ENCODE measurements at regions not wholly inside any gene's neighbourhood (a gene's known extent, or its start where the extent isn't known, plus 50 kb on each side); places are given as distances from the start of the nearest gene placed in this dataset.
A peak's percentile ranks its signal among the peaks of the same experiment; 100 is the strongest.

DNA sequence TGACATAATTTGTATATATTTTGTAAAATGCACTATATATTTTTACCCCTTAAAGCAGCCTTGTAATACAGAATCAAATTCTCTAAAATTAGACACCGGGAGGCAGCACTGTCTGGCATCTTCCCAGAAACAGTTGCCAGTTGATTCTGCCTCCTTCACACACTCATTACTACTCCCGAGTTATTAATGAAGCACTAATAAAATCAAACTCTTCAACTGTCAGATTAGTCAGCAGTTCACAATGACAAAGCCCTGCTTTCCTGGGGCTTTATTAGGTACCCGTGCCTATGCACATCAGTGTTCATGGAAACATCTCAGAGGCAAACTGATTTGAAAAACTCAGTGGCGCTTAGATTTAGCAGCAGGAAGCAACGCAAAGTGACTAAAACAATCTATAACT, 103.5 kb upstream of the VEGFC start:
- TF ChIP-seq, protein P1, sequence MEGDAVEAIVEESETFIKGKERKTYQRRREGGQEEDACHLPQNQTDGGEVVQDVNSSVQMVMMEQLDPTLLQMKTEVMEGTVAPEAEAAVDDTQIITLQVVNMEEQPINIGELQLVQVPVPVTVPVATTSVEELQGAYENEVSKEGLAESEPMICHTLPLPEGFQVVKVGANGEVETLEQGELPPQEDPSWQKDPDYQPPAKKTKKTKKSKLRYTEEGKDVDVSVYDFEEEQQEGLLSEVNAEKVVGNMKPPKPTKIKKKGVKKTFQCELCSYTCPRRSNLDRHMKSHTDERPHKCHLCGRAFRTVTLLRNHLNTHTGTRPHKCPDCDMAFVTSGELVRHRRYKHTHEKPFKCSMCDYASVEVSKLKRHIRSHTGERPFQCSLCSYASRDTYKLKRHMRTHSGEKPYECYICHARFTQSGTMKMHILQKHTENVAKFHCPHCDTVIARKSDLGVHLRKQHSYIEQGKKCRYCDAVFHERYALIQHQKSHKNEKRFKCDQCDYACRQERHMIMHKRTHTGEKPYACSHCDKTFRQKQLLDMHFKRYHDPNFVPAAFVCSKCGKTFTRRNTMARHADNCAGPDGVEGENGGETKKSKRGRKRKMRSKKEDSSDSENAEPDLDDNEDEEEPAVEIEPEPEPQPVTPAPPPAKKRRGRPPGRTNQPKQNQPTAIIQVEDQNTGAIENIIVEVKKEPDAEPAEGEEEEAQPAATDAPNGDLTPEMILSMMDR (IDR thresholded peaks at IDR 0.05; ENCODE audit: insufficient read depth, low read length) = no peak
- H3K4me3 ChIP-seq (ENCODE audit: low read depth, low read length) = no peak overlapping the region
- no peak for DNase-seq (ENCODE audit: low read depth)

GRCh38 chr4:176897226-176897625, 104.5 kb upstream of the VEGFC start:
- TF ChIP-seq, protein P1 (IDR thresholded peaks at IDR 0.05; ENCODE audit: insufficient read depth, low read length) = no peak
- no peak for DNase-seq (ENCODE audit: low read depth)
- no peak overlapping the region for H3K4me3 ChIP-seq (ENCODE audit: low read depth, low read length)

- no peak overlapping the region for H3K4me3 ChIP-seq (ENCODE audit: low read depth, low read length)
- TF ChIP-seq, protein P1 (IDR thresholded peaks at IDR 0.05; ENCODE audit: insufficient read depth, low read length) = no peak
- DNase-seq (ENCODE audit: low read depth) = no peak
These were observed 106.1 kb upstream of the VEGFC start for GRCh38 chr4:176898791-176899190.

- TF ChIP-seq, protein P1 (IDR thresholded peaks at IDR 0.05; ENCODE audit: insufficient read depth, low read length) = no peak
- H3K4me3 ChIP-seq (ENCODE audit: low read depth, low read length) = no peak overlapping the region
- peak; percentile 62 for DNase-seq (ENCODE audit: low read depth)
These were observed 110.1 kb upstream of the VEGFC start for GRCh38 chr4:176902710-176903323.

- no peak for DNase-seq (ENCODE audit: low read depth)
- TF ChIP-seq, protein P1 (IDR thresholded peaks at IDR 0.05; ENCODE audit: insufficient read depth, low read length) = no peak
- no peak overlapping the region for H3K4me3 ChIP-seq (ENCODE audit: low read depth, low read length)
These were observed 114.0 kb upstream of the VEGFC start for GRCh38 chr4:176906709-176907108.

DNA sequence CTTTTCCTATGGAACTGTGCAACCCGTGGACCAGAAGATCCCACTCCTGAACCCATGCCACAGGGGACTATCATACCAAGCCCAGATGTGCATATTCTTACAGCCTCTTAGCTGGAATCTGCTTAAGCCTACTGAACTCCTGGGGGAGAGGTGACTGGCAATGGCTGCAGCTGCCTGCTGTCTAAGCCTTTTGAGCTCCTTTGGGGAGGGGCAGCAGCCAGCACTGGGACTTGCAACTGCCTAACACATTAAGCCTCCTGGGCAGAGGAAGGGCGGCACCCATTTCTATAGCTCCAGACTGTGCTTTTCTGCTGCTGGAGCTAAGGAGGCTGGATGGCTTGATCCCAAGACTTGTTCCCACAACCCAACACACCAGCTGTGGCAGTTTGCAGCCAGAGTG, 117.9 kb upstream of the VEGFC start:
- DNase-seq (ENCODE audit: low read depth) = no peak
- TF ChIP-seq, protein P1 (IDR thresholded peaks at IDR 0.05; ENCODE audit: insufficient read depth, low read length) = no peak

DNA sequence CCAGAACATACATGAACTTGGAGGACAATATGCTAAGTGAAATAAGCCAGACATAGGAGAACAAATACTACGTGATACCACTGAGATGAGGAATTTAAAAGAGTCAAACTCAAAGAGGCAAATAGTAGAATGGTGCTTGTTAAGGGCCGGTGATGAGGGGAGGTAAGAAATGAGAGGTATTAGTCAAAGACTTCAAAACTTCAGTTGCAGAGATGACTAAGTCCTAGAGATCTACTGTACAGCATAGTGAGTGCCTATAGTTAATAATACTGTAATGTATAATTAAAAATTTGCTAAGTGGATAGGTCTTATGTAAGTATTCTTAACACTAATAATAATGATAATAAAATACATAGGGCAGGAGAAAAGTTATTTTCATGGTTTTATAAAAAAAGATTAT, 126.9 kb upstream of the VEGFC start:
- no peak overlapping the region for H3K4me3 ChIP-seq (ENCODE audit: low read depth, low read length)
- no peak for DNase-seq (ENCODE audit: low read depth)
- TF ChIP-seq, protein P1 (IDR thresholded peaks at IDR 0.05; ENCODE audit: insufficient read depth, low read length) = no peak

More for the DNA sequence above, 117.9 kb upstream of the VEGFC start:
- no peak overlapping the region for H3K4me3 ChIP-seq (ENCODE audit: low read depth, low read length)
